Endothelial cell of hepatic sinusoid (primary cell): ENCODE measurements at regions not wholly inside any gene's neighbourhood (a gene's known extent, or its start where the extent isn't known, plus 50 kb on each side); places are given as distances from the start of the nearest gene placed in this dataset.

ENCODE experiments used
- in situ Hi-C: cut with HindIII; loops from 2 replicates; pipeline ENCODE4 v1.10.0; 2017; ENCODE audit warnings: low sequenced_read_pairs

DNA sequence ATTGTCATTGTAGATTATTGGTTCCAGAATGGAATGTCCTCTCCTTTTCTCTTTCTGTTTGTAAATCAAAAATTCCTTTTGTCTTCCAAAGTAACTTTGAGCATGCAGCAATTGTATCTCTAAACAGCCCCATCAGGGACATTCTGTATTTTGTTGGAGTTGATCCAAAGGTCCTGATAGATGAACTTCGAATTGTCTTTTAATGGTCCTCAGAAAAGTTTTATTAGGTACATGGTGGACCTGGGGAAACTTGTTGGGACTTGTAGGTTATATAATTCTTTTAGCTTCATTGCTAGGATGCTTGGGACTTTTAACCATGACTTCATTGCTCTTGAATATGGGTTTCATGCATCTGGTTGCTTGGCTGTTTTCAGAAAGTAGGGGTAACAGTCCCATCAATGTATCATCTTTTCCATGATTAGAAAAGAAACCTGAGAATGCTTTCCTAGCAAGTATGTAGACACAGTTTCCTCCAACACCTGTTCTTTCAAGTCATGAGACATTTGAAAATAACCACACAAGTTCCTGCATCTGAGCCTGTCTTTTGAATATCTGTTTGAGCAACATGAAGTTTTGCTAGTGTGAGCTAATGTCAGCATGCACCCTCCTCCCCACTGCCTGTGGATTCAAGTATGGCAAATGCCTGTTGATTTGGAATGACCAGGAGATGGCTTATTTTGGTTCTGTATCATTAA, 413.1 kb downstream of the KCNRG start:
- in situ Hi-C loops: no loop called here

DNA sequence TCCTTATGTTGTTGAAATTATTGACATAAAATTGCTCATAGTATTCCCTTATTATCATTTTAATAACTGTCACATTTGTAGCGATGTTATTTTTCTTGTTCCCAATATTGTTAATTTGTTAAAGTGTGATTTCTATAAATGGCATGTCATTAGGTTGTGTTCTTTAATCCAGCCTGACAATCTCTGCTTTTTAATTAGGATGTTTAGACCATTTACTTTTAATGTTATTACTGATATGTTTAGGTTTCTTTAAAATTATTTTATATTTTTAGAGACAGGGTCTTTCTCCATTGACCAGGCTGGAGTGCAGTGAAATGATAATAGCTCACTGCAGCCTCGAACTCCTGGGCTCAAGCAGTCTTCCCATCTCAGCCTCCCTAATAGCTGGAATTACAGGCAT, 408.5 kb downstream of the DLEU7 start:
- in situ Hi-C loops: no loop called here

DNA sequence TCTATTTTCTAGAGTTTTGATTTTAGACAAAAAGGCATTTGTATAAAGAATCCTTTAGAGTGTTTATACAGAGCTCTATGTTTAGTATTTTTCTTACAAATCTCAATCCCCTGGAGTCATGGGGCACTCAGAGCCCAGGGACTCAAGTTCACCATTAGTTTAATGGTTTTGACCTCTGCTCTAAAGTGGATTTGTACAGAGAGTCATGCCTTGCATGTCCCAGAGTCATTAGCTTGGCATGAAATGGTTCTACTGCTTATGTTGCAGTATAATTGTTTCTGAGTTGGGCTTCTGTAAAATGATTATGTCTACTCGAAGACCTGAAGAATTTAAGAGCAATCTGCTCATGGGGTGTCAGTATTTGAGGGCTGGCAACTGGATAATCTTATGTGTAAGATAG, 406.2 kb downstream of the DLEU7 start:
- in situ Hi-C loops: no loop called here

DNA sequence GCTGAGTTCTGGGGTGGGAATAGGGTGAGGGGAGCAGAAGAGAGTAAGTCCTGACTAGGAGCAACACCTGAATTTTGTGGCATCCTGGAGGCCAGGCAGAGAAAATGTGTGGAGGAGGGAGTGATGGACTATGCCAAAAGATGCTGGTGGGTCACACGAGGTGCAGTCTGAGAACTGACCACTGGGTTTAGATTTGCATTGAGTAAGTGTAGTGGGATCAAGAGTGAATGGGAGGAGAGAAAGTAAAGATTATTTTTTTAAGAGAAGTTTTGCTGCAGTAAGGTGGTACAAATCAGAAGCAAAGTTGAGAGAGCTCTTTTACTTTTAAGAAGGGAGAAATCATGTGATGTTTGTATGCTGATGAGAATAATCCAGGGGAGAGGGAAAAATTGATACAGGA, 405.1 kb downstream of the DLEU7 start:
- in situ Hi-C loops: no loop called here

DNA sequence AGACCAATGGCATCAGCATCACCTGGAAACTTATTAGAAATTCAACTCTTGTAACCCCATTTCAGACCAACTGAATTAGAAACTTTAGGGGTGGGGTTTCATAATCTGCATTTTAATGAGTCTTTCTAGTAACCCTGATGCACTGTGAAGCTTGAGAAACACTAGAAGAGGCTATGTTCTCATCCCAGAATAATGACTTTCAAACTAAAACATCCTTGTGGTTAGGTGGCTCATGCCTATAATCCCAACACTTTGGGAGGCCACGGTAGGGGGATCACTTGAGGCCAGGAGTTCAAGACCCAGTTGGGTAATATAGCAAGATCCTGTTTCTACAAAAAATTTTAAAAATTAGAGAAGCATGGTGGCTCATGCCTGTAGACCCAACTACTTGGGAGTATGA, 402.4 kb downstream of the DLEU7 start:
- in situ Hi-C loops: no loop called here

DNA sequence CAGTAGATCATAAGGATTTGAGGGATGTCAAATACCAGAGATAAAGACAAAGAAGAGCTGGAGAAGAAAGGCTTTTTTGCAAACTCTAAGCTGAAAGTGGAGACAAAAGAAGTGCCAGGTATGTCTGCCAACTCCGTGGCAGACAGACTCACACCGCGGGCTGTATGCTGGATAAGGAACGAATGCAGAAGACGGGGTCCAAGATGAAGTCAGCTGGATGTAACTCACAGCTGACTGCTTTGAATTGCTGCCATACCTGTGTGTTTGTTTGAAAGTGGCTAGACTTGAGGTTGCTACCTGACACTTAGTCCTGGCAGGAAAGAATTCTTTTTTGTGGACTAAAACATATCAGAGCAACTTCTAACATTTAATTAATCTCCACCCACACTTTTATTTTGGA, 398.8 kb downstream of the DLEU7 start:
- in situ Hi-C loops: no loop called here

DNA sequence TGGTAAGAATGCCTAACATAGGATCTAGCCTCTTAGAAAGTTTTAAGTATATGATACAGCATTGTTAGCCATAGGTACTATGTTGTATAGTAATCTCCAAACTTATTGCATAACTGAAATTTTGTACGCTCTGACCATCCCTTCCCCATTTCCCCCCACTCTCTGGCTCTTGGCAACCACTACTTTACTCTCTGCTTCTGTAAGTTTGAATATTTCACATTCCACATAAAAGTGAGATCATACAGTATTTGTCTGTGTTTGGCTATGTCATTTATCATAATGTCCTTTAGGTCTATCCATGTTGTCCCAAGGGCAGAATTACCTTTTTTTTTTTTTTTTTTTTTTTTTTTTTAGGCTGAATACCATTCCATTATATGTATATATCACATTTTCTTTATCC, 396.9 kb downstream of the DLEU7 start:
- in situ Hi-C loops: no loop called here

DNA sequence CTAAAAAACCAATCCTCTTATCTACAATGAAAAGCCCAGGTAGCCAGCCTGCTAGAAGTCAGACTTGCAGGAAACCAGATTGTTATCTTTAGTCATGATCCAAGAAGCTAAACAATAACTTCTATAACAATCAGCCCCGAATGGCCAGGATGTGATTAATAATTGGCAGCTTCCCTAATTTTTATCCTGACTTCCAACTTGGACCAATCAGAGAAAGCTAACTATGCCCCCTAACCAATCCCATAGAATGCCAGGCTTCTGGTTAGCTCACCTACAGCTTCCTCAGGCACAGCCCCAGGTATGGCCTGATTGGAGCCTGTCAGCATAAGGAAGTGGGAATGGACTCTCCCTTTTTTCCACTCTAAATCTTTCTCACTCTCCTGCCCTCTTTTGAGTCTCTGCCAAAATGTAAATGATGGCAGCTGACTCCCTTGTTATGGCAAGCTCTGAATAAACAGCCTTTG, 394.9 kb downstream of the DLEU7 start:
- in situ Hi-C loops: no loop called here

DNA sequence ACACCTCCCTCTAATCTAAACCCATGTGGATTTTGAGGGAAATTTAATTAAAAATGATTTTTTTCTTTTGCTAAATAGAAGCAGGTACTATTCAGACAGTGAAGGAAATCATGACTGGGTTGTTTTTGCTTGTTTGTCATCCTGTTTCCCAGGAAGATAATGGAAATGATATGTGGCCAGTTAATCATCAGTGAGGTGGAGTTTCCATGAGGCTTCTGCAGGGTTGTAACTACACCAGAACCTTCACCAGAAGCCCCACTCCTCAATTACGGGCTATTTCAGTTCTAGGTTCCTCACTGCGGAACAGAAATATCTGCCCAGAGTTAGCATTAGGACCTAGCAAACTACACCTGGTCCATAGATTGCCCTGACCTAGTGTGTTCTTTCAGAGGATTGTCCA, 394.0 kb downstream of the DLEU7 start:
- in situ Hi-C loops: no loop called here

DNA sequence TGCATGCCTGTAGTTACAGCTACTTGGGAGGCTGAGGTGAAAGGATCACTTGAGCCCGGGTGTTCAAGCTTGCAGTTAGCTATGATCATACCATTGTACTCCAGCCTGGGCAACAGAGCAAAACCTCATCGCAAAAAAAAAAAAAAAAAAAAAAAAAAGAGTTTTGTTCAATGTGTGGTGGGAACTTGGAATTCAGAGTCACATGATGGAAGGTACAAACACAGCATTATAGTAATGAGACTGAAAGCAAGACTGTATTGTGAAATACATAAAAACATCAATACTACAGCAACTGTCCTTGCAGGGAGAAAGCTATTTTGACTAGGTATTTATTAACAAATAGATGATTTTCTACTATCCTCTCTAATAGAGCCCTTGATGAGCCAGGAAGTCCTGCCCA, 393.2 kb downstream of the DLEU7 start:
- in situ Hi-C loops: no loop called here

DNA sequence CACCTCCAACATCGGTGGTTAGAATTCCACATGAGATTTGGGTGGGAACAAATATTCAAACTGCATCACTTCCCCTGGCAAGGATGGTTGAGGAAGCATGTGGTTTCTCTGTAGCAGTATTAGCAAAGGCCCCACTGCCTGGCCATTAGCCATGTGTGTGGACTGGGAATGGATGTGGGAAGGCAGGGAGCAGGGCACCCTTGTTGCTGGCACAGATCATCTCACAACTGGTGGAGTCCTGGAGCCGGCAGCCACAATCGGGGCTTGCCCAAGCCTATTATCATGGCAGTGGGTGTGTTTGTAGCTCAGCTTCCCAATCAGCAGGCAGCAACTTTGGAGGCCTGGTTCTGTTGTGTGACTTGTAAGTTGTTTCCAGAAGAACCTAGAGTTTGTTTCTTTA, 391.9 kb downstream of the DLEU7 start:
- in situ Hi-C loops: no loop called here

DNA sequence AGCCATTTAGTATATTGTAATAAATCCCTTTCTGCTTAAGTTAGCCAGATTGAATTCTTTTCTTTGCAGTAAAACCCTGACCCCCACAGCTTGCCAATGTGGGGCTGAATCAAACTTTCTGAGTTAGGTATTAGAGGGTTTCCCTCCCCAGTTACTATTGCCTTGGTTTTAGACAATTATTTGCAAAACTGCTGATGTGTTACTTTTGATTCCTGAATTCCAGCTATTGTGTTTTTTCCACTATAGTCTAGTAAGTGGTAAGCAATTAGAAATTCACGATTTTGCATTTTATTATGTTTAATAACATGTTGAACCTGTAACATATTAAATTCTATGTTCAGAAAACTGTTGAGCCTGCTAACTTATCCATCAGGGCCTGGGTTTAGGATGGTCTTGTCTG, 391.5 kb downstream of the DLEU7 start:
- in situ Hi-C loops: no loop called here

DNA sequence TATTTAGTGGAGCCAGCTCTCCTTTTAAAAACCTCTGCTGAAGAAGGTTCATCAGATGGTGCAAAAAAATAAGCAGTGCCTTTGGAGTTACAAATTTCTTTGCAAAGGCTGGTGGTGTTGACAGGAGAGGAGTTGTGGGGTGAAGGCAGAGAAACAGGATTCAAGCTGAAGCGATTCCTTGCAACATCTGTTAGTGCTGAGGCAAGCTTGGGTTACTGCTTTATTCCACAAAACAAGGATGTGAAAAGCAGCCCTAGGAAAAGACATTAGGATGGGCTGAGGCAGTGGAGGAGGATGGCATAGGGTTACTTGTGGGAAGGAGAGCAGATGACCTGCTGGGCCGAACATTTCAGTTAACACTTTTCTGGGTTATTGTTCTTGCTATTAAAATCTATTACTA, 390.7 kb downstream of the DLEU7 start:
- in situ Hi-C loops: no loop called here

DNA sequence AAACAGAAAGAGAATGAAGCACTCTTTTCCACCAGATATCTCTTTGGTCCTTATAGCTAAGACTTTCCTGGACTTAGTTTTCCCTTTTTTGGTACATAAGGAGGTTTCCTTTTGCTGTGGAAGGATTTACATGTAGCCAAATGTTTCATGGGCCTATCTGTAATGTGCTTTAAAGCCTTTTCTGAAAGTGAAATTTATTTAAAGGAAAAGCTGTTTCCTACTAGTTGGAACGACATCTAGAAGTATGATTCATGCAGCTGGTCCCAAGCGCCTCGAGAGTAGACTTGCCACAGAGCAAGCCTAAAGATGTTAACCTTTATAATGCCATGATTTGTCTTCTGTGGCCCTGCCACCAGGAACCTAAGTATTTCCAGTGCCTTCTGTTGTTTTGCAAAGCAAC, 390.3 kb downstream of the DLEU7 start:
- in situ Hi-C loops: no loop called here

DNA sequence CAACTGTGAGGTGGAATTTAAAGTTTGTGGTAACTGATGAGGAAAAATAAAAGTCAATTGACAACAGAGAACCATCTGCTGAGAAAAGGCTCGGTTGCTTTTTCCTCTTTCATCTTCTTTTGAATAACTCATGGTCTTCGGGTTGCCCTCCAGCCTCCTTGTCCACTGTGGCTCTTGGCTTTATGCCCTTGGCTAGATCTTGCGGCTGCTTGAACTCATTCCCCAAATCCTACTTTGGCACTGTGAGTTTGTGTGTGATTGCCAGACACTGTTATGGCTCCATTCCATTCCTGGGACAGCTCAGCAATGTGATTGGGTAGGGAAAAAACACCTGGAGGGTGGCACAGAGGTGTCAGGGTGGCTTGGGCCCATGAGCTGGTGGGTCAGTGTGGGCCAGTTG, 387.4 kb downstream of the DLEU7 start:
- in situ Hi-C loops: no loop called here

DNA sequence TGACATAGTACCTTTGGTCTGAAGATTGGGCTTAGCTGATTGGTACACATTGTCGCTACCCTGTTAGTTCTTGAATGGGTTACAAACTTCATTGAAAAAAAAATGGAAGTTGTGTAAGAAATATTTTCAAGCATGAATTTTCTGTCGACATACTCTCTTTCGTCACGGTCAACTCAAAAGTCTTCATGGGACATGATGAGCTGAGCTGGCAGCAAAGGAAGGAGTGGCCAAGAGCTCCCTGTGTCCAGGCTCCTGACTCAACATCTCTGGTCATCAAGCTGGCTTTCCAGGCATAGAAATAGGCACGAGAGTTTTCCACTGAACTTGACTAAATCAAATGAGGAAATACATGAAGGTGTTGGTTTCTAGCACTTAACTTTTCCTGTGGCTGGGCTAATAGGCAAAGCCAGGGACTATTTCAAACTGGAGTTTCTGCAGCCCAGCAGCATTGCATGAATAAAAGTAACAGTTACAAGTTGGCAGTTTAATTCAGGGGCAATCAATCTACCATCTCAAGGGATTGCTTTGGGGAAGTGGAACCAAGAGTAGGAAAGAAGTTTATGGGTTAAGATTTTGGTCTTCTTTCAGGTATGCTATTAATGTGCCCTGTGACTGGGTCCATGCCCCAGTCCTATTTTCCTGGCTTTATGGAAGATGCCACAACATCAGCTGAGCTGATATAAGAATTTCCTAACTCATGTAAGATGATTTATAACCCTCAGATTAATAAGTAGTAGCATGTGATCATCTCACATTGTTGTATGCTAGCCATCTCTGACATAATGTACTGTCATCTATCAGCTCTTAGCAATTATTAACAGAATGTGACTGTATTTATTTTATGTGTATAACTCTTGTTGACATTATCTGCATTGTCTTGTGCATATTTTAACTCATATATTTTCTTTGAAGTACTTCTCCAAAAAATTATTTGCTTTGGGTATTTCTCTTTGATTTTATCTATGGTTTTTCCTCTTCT, 385.8 kb downstream of the DLEU7 start:
- in situ Hi-C loops: no loop called here

DNA sequence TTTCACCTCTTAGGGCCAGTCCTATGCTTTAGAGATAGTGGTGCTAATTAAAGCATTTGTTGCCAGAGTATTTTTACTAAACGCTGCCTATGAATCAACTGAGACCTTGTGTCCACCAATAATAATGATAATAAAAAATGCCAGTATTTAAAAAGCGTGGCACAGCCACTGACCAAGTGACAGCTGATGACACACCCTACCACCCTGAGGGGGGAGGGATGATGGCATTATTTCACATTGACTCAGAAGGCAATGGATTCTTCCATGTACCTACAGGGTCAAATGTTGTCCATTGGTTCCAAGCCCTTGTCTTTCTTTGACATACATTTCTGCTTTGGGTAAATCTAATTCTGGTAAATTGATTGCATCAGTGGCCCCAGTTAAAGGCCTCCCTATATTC, 384.4 kb downstream of the DLEU7 start:
- in situ Hi-C loops: no loop called here

DNA sequence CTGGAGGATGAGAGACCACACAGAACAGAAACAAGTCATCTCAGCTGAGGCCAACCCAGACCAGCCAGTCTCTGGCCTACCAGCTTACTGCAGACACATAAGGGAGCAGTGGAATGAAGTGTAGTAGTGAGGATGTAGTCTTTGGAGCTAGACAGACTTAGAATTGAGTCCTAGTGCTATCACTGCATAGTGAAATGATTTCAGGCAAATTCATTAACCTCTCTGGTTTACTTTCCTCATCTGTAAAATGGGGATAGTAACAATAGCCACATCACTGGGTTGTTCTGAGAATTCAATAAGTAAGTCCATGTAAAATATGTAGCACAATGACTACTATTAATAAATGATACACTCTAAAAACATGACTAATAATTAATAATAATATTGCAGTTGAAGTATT, 383.8 kb downstream of the DLEU7 start:
- in situ Hi-C loops: no loop called here

DNA sequence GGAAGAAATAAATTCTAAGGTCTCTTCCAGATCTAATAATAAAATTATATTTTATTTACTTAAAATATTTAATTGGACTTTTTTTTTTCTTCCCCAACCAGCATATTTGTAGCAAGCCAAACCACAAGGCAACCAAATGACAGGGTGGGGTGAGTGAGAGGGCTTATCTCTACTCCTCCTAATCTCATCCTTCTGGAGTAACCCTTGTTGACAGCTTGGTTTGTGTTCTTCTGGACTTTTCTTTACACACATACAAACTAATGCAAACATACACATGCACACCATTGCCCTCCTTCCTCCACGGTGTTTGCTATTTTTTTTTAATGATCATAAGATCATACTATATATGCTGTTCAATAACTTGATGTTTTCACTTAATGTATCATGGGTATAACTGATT, 383.1 kb downstream of the DLEU7 start:
- in situ Hi-C loops: no loop called here

DNA sequence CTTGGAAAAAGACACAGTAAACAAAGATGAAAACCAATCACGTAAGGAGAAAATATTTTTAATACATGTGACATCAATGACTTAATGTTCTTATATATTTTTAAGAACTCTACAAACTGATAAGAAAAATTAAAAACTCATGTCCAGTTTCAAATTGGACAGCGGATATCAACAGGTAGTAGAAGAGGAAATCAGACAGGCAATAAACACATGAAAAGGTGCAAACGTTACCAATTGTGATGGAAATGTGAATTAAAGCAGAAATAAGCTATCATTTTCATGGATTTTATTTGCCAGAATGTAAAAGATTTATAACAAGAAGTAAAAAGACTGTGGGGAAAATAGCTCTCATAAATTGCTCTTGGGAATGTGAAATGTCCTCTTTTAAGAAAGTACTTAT, 382.3 kb downstream of the DLEU7 start:
- in situ Hi-C loops: no loop called here

DNA sequence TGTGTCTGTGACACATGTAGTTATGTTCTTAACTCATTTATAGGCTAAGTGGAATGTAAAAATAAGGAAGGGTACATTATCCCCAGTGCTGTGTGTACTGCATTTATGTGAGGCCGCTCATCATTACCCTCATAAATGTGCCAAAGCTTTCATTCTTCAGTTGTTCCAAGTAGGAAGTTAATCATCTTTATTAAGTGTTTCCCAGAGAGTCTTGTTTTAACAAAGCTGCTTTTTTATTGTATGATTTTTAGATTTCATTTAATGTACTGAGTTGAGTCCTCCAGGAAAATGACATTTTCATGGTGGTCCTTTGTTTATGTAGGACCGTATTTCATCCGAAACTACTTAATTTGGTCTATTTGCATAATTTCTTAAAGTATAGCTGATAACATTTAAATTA, 379.8 kb downstream of the DLEU7 start:
- in situ Hi-C loops: no loop called here
